H1 (cell line): ENCODE measurements at regions not wholly inside any gene's neighbourhood (a gene's known extent, or its start where the extent isn't known, plus 50 kb on each side); places are given as distances from the start of the nearest gene placed in this dataset.

Experiments used
- CTCF ChIA-PET: fragments of 300-600 bp; sonication (Branson Sonifier 250); formaldehyde crosslinking; loops from one replicate; lab custom pipeline; 2021; ENCODE audit not compliant: partially characterized antibody; lab: Charles Lee
- POLR2A ChIA-PET: fragments of 300-600 bp; sonication (Branson Sonifier 250); formaldehyde crosslinking; loops from one replicate; lab custom pipeline; 2021; ENCODE audit warnings: inconsistent platforms; ENCODE audit not compliant: partially characterized antibody; lab: Charles Lee
- DNase-seq, 2 experiments: peaks; one replicate each; pipeline versions ENCODE4 v3.0.0 to v3.0.0-alpha.2; 2010 to 2022; ENCODE audit warnings: low spot score in 2 of 2, low read depth in 1 of 2, mixed read lengths in 1 of 2
- FAIRE-seq: peaks from 2 replicates; lab custom pipeline; 2011; peaks lifted over from hg19 to GRCh38; lab: Jason Lieb, UNC
- H2AFZ ChIP-seq: 2 replicates; pipeline ENCODE4 v1.8.1; 2012; ENCODE audit warnings: low read length, inconsistent platforms
- H2AK5ac ChIP-seq: 2 replicates; pipeline ENCODE4 v1.6.1; 2013; ENCODE audit warnings: low read depth, low read length
- H2BK120ac ChIP-seq: replicated peaks from 2 replicates; pipeline ENCODE3; 2013; ENCODE audit warnings: low read depth, low read length, inconsistent platforms
- H2BK12ac ChIP-seq: 2 replicates; pipeline ENCODE4 v1.6.1; 2013; ENCODE audit warnings: low read depth, low read length
- H2BK15ac ChIP-seq: 2 replicates; pipeline ENCODE4 v1.6.1; 2013; ENCODE audit warnings: low read length
- H2BK20ac ChIP-seq: 2 replicates; pipeline ENCODE4 v1.6.1; 2013; ENCODE audit warnings: low read length
- H2BK5ac ChIP-seq: 2 replicates; pipeline ENCODE4 v1.6.1; 2013; ENCODE audit warnings: low read depth, low read length
- H3K14ac ChIP-seq: 2 replicates; pipeline ENCODE4 v1.6.1; 2013; ENCODE audit warnings: inconsistent platforms; ENCODE audit not compliant: insufficient read length
- H3K18ac ChIP-seq: 2 replicates; pipeline ENCODE4 v1.6.1; 2013; ENCODE audit warnings: low read length; ENCODE audit errors: extremely low read depth
- H3K23ac ChIP-seq: 2 replicates; pipeline ENCODE4 v1.6.1; 2013; ENCODE audit warnings: inconsistent platforms; ENCODE audit not compliant: insufficient read length
- H3K23me2 ChIP-seq: 2 replicates; pipeline ENCODE4 v1.6.1; 2013; ENCODE audit warnings: low read depth, low read length
- H3K27ac ChIP-seq: 2 replicates; pipeline ENCODE4 v1.6.1; 2011; ENCODE audit warnings: low read depth, low read length, inconsistent platforms
- H3K27me3 ChIP-seq, 4 experiments: replicated peaks in 1 of 4; 1 replicate in 1 of 4; 2 replicates in 3 of 4; pipeline versions ENCODE4 v1.6.1 to v1.8.1; 2011 to 2013; ENCODE audit warnings: low read length in 3 of 4, mild to moderate bottlenecking in 3 of 4, inconsistent platforms in 2 of 4, mixed read lengths in 2 of 4, moderate library complexity in 1 of 4; ENCODE audit not compliant: control insufficient read depth in 3 of 4, insufficient read depth in 3 of 4; ENCODE audit errors: extremely low read depth in 1 of 4
- H3K36me3 ChIP-seq, 4 experiments: 2 replicates each; pipeline versions ENCODE4 v1.6.1 to v1.8.1; 2011 to 2013; ENCODE audit warnings: mild to moderate bottlenecking in 4 of 4, low read length in 3 of 4, moderate library complexity in 2 of 4, control low read depth in 1 of 4, inconsistent platforms in 1 of 4; ENCODE audit not compliant: insufficient read depth in 4 of 4, control insufficient read depth in 2 of 4
- H3K4ac ChIP-seq: replicated peaks from 2 replicates; pipeline ENCODE3; 2013; ENCODE audit warnings: low read length, low read depth, mixed read lengths, inconsistent platforms; ENCODE audit not compliant: insufficient read length
- H3K4me1 ChIP-seq, 4 experiments: replicated peaks in 1 of 4; 1 replicate in 1 of 4; 2 replicates in 3 of 4; pipeline versions ENCODE4 v1.6.1 to v1.8.1; 2011 to 2013; ENCODE audit warnings: low read length in 3 of 4, inconsistent platforms in 2 of 4, mixed read lengths in 1 of 4; ENCODE audit not compliant: insufficient read depth in 4 of 4, control insufficient read depth in 3 of 4
- H3K4me2 ChIP-seq, 2 experiments: 2 replicates each; pipeline versions ENCODE4 v1.6.1 to v1.8.1; 2011 to 2013; ENCODE audit warnings: low read depth in 2 of 2, low read length in 2 of 2, control low read depth in 1 of 2, inconsistent platforms in 1 of 2, mild to moderate bottlenecking in 1 of 2; ENCODE audit not compliant: insufficient read depth in 1 of 2
- H3K4me3 ChIP-seq, 4 experiments: fragments of 200-600, 300-600 bp in 1 of 4; sonication (generic), shearing (Covaris generic), sonication (Bioruptor Twin) in 1 of 4; 2 replicates each; pipeline versions ENCODE4 v1.5.1 to v1.8.1; 2011 to 2016; ENCODE audit warnings: low read length in 4 of 4, low read depth in 3 of 4, control low read depth in 2 of 4, inconsistent platforms in 2 of 4, mild to moderate bottlenecking in 2 of 4, mixed read lengths in 1 of 4, moderate library complexity in 1 of 4; ENCODE audit not compliant: insufficient read depth in 2 of 4; ENCODE audit errors: extremely low read depth in 1 of 4
- H3K56ac ChIP-seq: replicated peaks from 2 replicates; pipeline ENCODE3; 2013; ENCODE audit warnings: low read depth, mild to moderate bottlenecking, mixed read lengths, low read length, inconsistent platforms; ENCODE audit not compliant: insufficient read length
- H3K79me1 ChIP-seq: 2 replicates; pipeline ENCODE4 v1.6.1; 2013; ENCODE audit warnings: low read depth, low read length, control low read depth
- H3K79me2 ChIP-seq, 2 experiments: 2 replicates each; pipeline versions ENCODE4 v1.6.1 to v1.8.1; 2012 to 2013; ENCODE audit warnings: low read length in 2 of 2, mild to moderate bottlenecking in 2 of 2, inconsistent platforms in 1 of 2; ENCODE audit not compliant: insufficient read depth in 2 of 2, control insufficient read depth in 1 of 2
- H3K9ac ChIP-seq, 4 experiments: replicated peaks in 1 of 4; 1 replicate in 1 of 4; 2 replicates in 3 of 4; pipeline versions ENCODE4 v1.6.1 to v1.8.1; 2011 to 2013; ENCODE audit warnings: low read depth in 3 of 4, low read length in 3 of 4, control low read depth in 2 of 4, mild to moderate bottlenecking in 2 of 4, moderate library complexity in 2 of 4, inconsistent platforms in 1 of 4; ENCODE audit errors: extremely low read depth in 1 of 4
- H3K9me3 ChIP-seq, 2 experiments: 2 replicates each; pipeline versions ENCODE4 v1.6.1 to v1.8.1; 2012 to 2013; ENCODE audit warnings: mild to moderate bottlenecking in 2 of 2, moderate library complexity in 2 of 2, control low read depth in 1 of 2, inconsistent platforms in 1 of 2, low read depth in 1 of 2, low read length in 1 of 2, mixed read lengths in 1 of 2; ENCODE audit not compliant: insufficient read depth in 2 of 2
- H4K20me1 ChIP-seq, 2 experiments: replicated peaks in 1 of 2; 2 replicates each; pipeline versions ENCODE3 to v1.8.1; 2011 to 2013; ENCODE audit warnings: inconsistent platforms in 2 of 2, low read length in 2 of 2, mild to moderate bottlenecking in 1 of 2; ENCODE audit not compliant: insufficient read depth in 2 of 2, control insufficient read depth in 1 of 2
- H4K5ac ChIP-seq: 2 replicates; pipeline ENCODE4 v1.6.1; 2013; ENCODE audit warnings: low read length, low read depth, mixed read lengths, inconsistent platforms; ENCODE audit not compliant: insufficient read length
- H4K8ac ChIP-seq: 2 replicates; pipeline ENCODE4 v1.8.0; 2013; ENCODE audit warnings: mild to moderate bottlenecking, moderate library complexity, low read length, inconsistent platforms; ENCODE audit not compliant: insufficient read depth; ENCODE audit errors: extremely low read depth
- H4K91ac ChIP-seq: replicated peaks from 2 replicates; pipeline ENCODE3; 2013; ENCODE audit warnings: low read length, mixed read lengths, inconsistent platforms; ENCODE audit not compliant: insufficient read length
- PHF8 ChIP-seq: fragments of 200-600 bp; sonication (generic); conservative IDR thresholded peaks from 2 replicates; pipeline ENCODE4 v1.7.1; 2012; ENCODE audit warnings: low read depth, mild to moderate bottlenecking, inconsistent platforms, low read length, moderate library complexity
- RFX5 ChIP-seq: IDR thresholded peaks from 2 replicates; pipeline ENCODE4 v1.6.1; 2011; ENCODE audit warnings: low read depth, low read length, improper control_type of control experiment, borderline replicate concordance
- YY1 ChIP-seq: IDR thresholded peaks from 2 replicates; pipeline ENCODE4 v1.6.1; 2011; ENCODE audit warnings: low read depth, mild to moderate bottlenecking, low read length
- WGBS, 2 experiments: shearing (Covaris generic) in 1 of 2; methylation state at CpG; one replicate each; pipeline versions ENCODE4 v1.1.6 to v1.1.7; 2013 to 2015; ENCODE audit warnings: low lambda C conversion rate in 2 of 2, mixed read lengths in 2 of 2, inconsistent platforms in 1 of 2, low coverage in 1 of 2, missing lambda C conversion rate in 1 of 2; ENCODE audit not compliant: insufficient replicate concordance in 2 of 2, insufficient coverage in 1 of 2, insufficient read length in 1 of 2; ENCODE audit errors: extremely low coverage in 1 of 2, missing lambda C conversion rate in 1 of 2; 5-methylcytosine and 5-hydroxymethylcytosine counted together
- TF ChIP-seq, protein P1 (sequence below), 3 experiments: IDR thresholded peaks; 1 replicate in 2 of 3; 2 replicates in 1 of 3; pipeline versions ENCODE4 v1.5.1 to v1.6.1; 2011; ENCODE audit warnings: low read length in 3 of 3, mild to moderate bottlenecking in 3 of 3, inconsistent platforms in 2 of 3, low read depth in 1 of 3, moderate library complexity in 1 of 3; ENCODE audit not compliant: insufficient read depth in 1 of 3; ENCODE audit errors: control extremely low read depth in 1 of 3
- TF ChIP-seq, protein P2 (sequence below): IDR thresholded peaks from 2 replicates; pipeline ENCODE4 v1.6.1; 2012; ENCODE audit warnings: inconsistent platforms

DNA sequence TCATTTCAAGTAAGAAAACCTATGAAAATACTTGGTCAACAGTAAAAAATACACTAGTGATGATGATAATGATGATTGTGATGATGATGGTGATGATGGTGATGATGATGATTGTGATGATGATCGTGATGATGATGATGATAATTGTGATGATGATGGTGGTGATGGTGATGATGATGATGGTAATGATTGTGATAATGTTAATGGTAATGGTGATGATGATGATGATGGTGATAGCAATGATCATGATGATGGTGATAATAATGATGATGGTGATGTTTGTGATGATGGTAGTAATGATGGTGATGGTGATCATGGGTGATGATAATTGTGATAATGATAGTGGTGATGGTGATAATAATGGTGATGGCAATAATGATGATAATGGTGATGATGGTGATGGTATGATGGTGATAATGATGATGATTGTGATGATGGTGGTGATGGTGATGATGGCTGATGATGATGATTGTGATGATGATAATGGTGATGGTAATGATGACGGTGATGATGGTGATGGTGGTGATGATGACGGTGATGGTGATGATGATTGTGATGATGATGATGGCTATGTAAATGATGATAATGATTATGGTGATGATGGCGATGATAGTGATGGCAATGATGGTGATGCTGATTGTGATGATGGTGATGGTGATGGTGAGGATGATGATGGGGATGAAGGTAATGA lies 62.1 kb downstream of the VCX3A start:
- WGBS, 2 experiments = 93 to 100% methylated on average over 1 to 4 of the region's 4 CpGs
- peaks cover 7% of the 10 kb centered on the region; the same call in 1 of the 2 replicates for H3K23me2 ChIP-seq
- peak; percentile 84 for FAIRE-seq

More for the DNA sequence above, 62.1 kb downstream of the VCX3A start:
- Histone ChIP-seq H3K4me3 (no peak overlapping the region), H4K5ac (no peak overlapping the region), H3K27ac (no peak overlapping the region), H3K27me3 (no peaks in the 10 kb centered on the region), H3K79me1 (no peaks in the 10 kb centered on the region), H3K4me2 (no peak overlapping the region), H2BK5ac (no peak overlapping the region), H3K56ac (no peak overlapping the region), H2AK5ac (no peak overlapping the region), H3K14ac (no peak overlapping the region), H4K91ac (no peak overlapping the region), H3K9ac (no peak overlapping the region), H3K4ac (no peak overlapping the region), H4K20me1 (peaks cover 0 to 2% of the 10 kb centered on the region in 2 experiments), H2BK12ac (no peak overlapping the region), H3K18ac (no peak overlapping the region), H3K4me1 (no peaks in the 10 kb centered on the region), H2BK15ac (no peak overlapping the region), H4K8ac (no peak overlapping the region), H3K36me3 (no peaks in the 10 kb centered on the region), H2AFZ (no peak overlapping the region), H2BK120ac (no peak overlapping the region), H3K9me3 (no peaks in the 10 kb centered on the region), H3K79me2 (no peaks in the 10 kb centered on the region), H2BK20ac (no peak overlapping the region), H3K23ac (no peak overlapping the region)
- POLR2A ChIA-PET = no interaction called here
- TF ChIP-seq YY1 (no peak), PHF8 (no peak), RFX5 (no peak)
- TF ChIP-seq, protein P1, sequence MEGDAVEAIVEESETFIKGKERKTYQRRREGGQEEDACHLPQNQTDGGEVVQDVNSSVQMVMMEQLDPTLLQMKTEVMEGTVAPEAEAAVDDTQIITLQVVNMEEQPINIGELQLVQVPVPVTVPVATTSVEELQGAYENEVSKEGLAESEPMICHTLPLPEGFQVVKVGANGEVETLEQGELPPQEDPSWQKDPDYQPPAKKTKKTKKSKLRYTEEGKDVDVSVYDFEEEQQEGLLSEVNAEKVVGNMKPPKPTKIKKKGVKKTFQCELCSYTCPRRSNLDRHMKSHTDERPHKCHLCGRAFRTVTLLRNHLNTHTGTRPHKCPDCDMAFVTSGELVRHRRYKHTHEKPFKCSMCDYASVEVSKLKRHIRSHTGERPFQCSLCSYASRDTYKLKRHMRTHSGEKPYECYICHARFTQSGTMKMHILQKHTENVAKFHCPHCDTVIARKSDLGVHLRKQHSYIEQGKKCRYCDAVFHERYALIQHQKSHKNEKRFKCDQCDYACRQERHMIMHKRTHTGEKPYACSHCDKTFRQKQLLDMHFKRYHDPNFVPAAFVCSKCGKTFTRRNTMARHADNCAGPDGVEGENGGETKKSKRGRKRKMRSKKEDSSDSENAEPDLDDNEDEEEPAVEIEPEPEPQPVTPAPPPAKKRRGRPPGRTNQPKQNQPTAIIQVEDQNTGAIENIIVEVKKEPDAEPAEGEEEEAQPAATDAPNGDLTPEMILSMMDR (IDR thresholded peaks at IDR 0.05; ENCODE audit: control extremely low read depth in 1 of 3, insufficient read depth in 1 of 3, low read depth in 1 of 3, low read length in 3 of 3) = no peak
- TF ChIP-seq, protein P2, sequence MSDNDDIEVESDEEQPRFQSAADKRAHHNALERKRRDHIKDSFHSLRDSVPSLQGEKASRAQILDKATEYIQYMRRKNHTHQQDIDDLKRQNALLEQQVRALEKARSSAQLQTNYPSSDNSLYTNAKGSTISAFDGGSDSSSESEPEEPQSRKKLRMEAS = no peak
- CTCF ChIA-PET = no interaction called here
- DNase-seq = no peak
